IPS-NIHi7 (cell line): ENCODE measurements at regions not wholly inside any gene's neighbourhood (a gene's known extent, or its start where the extent isn't known, plus 50 kb on each side); places are given as distances from the start of the nearest gene placed in this dataset.

Experiments
- DNase-seq: peaks from one replicate; pipeline ENCODE4 v3.0.0; 2012; ENCODE audit warnings: mixed read lengths; ENCODE audit errors: extremely low spot score

DNA sequence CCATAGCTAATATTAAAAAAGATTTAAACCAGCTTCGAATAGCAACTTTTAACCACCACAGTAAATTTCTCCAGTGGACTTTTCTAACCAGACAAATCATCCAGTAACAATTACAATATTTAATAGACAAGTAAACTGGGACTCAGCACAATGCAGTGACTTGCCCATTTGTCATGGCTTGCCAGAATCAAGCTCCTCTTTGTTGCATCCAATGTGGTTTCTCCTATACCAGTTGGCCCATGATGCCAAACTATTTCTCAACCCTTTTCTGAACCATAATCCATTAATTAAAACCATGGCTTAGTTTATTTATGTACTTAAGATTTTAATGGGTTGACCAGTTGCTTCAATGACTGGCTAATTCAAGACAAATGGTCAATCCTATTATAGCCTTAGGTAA is 64.4 kb downstream of the DIO2 start:
- no peak for DNase-seq

DNA sequence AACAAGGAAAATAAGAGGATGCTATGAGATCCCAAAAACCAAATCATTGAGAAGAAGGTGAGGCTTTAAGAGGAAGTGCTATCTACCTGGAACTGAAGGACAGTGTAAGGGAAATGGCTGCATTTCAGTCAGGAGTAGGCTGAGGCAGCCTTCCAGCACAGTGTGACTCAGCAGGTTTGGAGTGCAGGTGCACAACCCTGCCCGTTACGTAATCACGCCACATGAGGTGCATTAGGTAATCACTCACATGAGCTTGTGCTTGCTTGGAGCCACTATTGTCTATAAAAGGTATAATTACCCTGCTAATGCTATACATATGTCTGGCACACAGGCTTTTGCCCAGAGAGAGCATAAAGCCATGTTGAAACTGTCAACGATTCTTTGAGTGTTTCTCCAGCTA is 74.9 kb downstream of the DIO2 start:
- DNase-seq = no peak

- DNase-seq = no peak
Observed at GRCh38 chr14:80135305-80136088, 75.8 kb downstream of the DIO2 start.

DNA sequence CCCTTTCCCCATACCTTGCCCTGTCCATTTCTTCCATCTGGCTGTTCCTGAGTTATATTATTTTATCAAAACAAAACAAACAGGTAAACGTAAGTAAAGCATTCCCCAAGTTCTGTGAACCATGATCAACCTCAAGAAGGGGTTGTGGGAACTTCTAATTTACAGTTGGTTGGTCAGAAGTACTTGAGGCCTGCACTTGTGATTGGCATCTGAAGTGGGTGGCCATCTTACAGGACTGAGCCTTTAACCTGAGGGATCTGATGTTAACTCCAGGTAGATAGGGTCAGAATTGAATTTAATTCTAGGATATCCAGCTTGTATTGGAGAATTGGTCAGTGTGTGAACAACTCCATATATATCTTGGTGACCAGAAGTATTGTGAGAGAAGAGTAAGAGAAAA is 77.0 kb downstream of the DIO2 start:
- no peak for DNase-seq

DNA sequence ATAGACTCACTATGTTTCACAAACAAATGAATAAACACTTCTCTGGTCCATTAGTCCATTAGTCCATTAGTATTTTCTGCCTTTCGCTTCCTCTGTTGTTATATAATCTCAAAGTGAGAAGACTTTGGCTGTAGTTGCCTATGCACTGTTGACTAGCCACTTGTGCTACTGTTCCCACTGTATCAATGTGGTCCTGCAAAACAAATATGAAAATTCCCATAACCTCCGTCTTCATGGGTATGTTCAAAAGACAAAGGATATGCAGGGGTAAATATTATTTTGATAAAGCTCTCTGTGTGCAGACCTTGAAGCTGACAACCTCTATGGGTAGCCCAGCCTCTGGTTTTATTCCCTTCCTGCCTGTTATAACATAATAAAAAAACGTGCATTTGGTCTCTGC is 77.8 kb downstream of the DIO2 start:
- DNase-seq = no peak

DNA sequence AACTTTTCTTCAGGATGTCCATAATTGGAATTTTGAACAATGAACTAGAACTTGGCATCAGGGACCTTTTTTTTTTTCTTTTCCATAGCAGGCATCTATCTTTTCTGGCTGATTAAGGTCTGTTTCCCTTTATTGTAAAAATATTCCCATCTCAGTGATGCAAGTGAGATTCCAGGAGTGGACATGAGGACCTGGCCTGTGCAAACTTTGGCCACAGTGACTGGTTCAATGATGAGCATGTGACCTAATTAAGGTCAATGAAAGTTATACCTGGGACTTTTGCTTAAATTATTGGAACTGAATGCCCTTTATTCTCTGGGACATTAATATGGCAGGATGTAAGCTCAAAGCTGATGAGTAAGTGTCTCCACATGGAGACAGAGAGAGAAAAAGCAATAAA is 83.8 kb downstream of the DIO2 start:
- no peak for DNase-seq

DNA sequence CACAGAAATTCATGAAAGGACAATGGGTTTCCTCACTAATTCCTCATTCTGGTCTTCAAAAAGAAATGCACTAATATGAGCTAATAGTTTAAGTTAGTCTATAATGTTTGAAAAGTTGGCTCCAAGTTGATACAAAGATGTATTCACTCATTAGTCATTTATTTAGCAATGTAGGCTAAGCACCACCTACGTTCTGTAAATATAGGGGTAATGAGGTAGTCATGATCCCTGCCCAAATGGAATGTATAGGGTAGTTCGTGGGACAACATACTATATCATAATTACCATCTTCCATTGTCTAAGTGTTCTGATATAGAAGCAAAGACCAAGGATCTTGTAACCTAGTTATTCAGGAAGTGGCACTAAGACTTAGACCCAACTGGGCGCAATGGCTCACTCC is 86.5 kb downstream of the DIO2 start:
- DNase-seq = no peak

- DNase-seq = no peak
Observed at GRCh38 chr14:80117876-80118275, 93.4 kb downstream of the DIO2 start.

- DNase-seq = no peak
Observed at GRCh38 chr14:80116157-80116556, 95.1 kb downstream of the DIO2 start.

DNA sequence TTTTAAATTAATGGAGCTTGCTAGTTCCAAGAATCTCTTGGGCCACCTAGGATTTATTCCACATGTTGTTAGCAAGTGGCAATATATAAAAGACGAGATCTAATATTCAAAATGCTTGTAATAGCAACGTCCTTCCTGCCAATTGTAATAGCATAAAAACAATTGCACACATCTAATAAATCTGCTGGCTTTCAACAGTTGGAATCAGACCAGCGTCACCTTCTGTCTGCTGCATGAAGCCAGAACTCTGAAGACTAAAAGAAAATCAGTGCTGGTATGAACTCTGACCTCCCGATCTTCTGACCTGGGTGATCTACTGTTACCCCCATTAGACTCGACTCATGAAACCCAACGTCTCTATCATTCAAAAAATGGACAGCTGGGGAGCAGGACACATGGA is 100.6 kb downstream of the DIO2 start:
- no peak for DNase-seq

GRCh38 chr14:80109055-80109454 is 102.2 kb downstream of the DIO2 start:
- DNase-seq = no peak

GRCh38 chr14:80108430-80108829 is 102.9 kb downstream of the DIO2 start:
- DNase-seq = no peak

DNA sequence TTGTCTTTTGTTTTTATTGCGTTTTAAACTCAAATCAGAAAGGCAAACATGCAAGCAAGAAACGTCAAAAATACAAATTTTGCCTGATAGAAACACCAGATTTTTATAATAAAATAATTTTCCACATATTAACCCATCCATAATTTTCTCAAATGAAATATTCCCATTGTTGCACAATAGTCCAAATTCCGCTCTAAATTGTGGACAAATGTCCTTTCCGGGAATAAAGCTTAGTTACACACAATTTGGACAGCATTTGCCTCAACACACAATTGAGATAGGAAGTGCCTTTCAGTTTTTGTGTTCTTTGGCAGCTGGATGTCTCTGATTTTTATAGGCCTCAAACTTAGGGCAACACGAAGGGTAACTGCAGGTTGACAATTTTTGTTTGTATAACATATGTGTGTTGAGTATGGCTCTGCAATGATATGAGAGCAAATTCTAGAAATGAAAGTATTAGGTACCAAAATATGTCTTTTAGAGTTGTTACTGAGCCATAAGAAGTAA is 105.8 kb downstream of the DIO2 start:
- no peak for DNase-seq

GRCh38 chr14:80101835-80102234 is 109.5 kb downstream of the DIO2 start:
- no peak for DNase-seq

- DNase-seq = no peak
Observed at GRCh38 chr14:80100681-80101080, 110.6 kb downstream of the DIO2 start.

GRCh38 chr14:80095623-80096022 is 115.7 kb downstream of the DIO2 start:
- DNase-seq = no peak

GRCh38 chr14:80087411-80087810 is 123.9 kb downstream of the DIO2 start:
- no peak for DNase-seq

DNA sequence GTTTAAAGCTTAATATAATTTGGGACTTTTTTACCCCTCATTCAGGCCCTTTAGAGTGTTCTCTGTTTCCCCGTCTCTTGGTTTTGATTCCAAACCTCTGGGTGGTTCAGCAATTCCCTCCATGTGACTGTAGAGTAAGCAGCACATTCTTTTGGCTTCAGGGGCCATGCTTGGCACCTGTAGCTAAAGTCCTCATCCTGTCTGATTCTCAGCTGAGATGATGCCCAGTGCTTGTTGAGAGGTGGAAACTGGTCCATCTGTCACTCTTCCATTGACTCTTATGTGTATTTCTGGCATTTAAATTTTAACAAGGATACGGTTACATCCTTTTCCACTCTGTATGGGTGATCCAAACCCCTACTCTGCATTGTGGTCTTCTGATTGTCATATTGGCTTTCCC is 127.1 kb downstream of the DIO2 start:
- no peak for DNase-seq

DNA sequence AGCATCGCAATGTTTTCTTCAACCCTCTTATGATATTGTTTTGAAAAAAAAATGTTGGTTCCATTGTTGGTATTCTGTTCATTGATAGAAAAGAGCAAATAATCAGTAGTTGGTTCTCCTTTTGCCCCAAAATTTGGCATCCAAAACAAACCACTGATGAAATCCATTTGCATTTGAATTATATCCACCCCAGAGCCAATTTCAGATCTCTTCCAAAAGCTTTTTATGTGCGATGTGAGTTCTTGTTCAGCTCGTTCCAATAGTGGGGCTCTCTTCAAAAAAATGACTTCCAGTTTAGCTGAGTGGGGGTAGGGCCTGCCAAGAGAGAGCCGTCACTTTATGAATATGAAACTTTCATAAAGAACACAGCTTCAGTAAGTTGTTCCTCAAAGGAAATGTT is 130.7 kb downstream of the DIO2 start:
- no peak for DNase-seq

DNA sequence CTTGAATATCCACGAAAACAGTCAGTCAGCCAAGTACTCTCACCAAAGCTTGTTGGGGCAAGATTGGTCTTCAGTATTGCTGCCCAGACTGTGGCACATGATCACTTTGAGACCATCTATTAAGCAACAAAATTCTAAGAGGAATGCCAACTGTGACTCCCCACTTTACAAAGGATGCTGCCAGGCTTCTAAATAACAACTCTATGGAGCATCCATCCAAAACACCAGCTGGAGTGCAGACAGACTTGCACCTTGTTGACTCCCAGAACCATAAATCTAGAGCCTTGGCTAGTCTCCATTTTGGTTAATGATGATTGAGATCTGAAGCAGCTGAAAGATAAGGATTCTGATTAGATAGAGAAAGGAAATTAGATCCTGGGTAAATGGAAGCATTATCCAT is 132.8 kb downstream of the DIO2 start:
- no peak for DNase-seq

DNA sequence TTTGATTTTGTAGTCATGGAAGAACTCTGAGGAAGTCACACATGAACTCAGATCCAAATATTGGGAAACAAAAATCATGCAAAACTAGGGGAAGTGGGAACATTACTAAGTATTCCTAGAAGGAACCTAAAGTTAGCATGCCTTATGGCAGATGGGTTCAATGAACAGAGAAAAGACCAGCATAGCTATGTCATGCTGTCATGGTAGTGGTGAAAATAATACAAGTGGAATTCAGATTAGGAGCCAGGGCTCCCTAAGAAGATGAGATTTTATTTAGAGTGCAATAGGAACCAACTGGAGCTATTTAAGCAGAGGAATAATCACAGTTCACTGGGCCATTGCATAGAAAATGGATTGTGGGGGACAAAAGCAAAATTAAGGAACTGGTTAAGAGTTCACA is 134.0 kb downstream of the DIO2 start:
- no peak for DNase-seq

DNA sequence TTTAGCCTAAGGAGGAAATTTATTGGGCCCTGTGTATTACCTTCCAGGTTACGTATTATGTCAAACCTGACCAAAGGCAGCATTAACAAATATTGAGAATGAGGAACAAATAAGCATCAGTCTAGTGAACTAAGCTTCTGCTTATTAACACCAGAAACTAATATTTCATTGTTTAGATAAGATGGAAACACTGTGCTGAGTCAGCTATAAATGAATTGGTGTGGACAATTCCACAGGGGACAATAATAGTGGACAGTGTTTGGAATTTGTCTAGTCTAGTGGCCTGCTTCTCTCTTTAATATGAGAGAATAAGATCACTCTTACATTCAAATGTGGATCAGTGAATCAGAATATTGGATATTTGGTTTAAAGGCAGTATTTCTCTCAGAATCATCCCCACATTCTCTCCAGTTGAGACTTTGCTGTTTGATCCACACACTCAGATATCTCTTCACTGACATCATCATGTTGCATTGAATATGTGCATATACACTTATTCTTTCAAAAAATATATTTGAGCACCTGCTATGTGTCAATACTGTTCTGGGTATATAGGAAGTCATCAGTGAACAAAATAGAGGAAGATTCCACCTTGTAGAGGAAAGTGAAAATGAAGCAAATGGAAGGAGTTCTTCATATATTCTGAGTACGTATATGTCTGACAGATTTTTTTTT is 136.3 kb downstream of the DIO2 start:
- DNase-seq = no peak

DNA sequence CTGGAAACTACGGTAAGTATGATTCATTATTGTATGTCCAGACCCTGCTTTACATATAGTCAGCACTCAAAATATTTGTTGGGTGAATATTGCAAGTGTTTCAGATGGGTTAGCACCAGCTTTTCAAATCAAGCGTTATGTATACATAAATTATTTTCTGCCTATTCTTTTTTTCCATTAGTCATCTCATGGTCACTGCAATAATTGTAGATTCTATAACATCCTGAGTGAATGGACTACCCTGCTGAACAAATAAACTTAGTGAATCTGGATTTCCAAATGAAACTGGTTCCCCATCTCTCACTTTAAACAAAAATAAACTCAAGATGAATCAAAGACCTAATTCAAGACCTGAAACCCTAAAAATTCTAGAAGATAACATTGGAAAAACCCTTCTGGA is 152.3 kb downstream of the DIO2 start:
- DNase-seq = no peak

DNA sequence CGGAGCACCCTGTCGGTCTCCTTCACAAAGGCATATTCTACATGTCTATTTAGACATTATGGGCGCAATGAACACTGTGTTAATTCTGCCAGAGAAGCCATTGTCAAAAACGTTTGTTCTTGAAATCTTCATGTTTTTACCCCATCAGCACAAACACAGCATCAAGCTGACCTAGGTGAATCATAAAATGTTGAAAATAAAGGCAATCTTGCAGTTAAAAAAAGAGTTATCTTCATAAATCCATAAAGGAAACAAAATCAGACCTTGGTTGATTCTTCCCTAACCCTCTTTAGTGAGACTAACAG is 154.9 kb downstream of the DIO2 start:
- DNase-seq = no peak
